ENCODE measurements at regions not wholly inside any gene's neighbourhood (a gene's known extent, or its start where the extent isn't known, plus 50 kb on each side); places are given as distances from the start of the nearest gene placed in this dataset.

GRCh38 chr16:22622703-22623102, 112.0 kb downstream of the NPIPB5 start:
- no peak for DNase-seq
- 61 to 74% (median 72%) methylated on average over 5 of the region's 5 CpGs for WGBS, 4 donors
- H3K4me1 ChIP-seq (replicated peaks in 1 of 2): no peaks in the 10 kb centered on the region
- no peaks in the 10 kb centered on the region for H3K9me3 ChIP-seq (replicated peaks in 1 of 3)
- no peak overlapping the region for H3K27ac ChIP-seq
- H3K36me3 ChIP-seq (replicated peaks in 1 of 2): no peaks in the 10 kb centered on the region
- TF ChIP-seq POLR2A (IDR thresholded peaks at IDR 0.05) (no peak), CTCF (IDR thresholded peaks at IDR 0.05) (no peak)
- intact Hi-C loops (cut with DNase I): no loop called here
- H3K4me3 ChIP-seq: no peak overlapping the region
- H3K27me3 ChIP-seq: no peaks in the 10 kb centered on the region

GRCh38 chr16:22623351-22623781, 112.7 kb downstream of the NPIPB5 start:
- Histone ChIP-seq H3K27me3 (no peaks in the 10 kb centered on the region), H3K4me3 (no peak overlapping the region), H3K27ac (no peak overlapping the region), H3K4me1 (replicated peaks in 1 of 2) (no peaks in the 10 kb centered on the region), H3K36me3 (replicated peaks in 1 of 2) (no peaks in the 10 kb centered on the region), H3K9me3 (replicated peaks in 1 of 3) (no peaks in the 10 kb centered on the region)
- DNase-seq: no peak
- intact Hi-C loops (cut with DNase I): no loop called here
- WGBS, 4 donors: 69 to 82% (median 78%) methylated on average over 2 of the region's 2 CpGs
- TF ChIP-seq CTCF (IDR thresholded peaks at IDR 0.05) (no peak), POLR2A (IDR thresholded peaks at IDR 0.05) (no peak)

GRCh38 chr16:22624038-22624799, 113.5 kb downstream of the NPIPB5 start:
- H3K27ac ChIP-seq: no peak overlapping the region
- no peak for TF ChIP-seq POLR2A (IDR thresholded peaks at IDR 0.05)
- TF ChIP-seq CTCF (IDR thresholded peaks at IDR 0.05): no peak

GRCh38 chr16:22624800-22625533, 114.3 kb downstream of the NPIPB5 start:
- intact Hi-C loops (cut with DNase I): no loop called here
- no peaks in the 10 kb centered on the region for H3K36me3 ChIP-seq (replicated peaks in 1 of 2)
- H3K4me3 ChIP-seq: no peak overlapping the region
- H3K9me3 ChIP-seq (replicated peaks in 1 of 3): no peaks in the 10 kb centered on the region
- no peaks in the 10 kb centered on the region for H3K4me1 ChIP-seq (replicated peaks in 1 of 2)
- no peak overlapping the region for H3K27ac ChIP-seq
- no peaks in the 10 kb centered on the region for H3K27me3 ChIP-seq
- no peak for DNase-seq
- TF ChIP-seq CTCF (IDR thresholded peaks at IDR 0.05) (no peak), POLR2A (IDR thresholded peaks at IDR 0.05) (no peak)
- WGBS, 4 donors: 61 to 74% (median 68%) methylated on average over 7 of the region's 7 CpGs

More at GRCh38 chr16:22624038-22624799, 113.5 kb downstream of the NPIPB5 start:
- H3K27me3 ChIP-seq: no peaks in the 10 kb centered on the region
- H3K4me1 ChIP-seq (replicated peaks in 1 of 2): no peaks in the 10 kb centered on the region
- no peaks in the 10 kb centered on the region for H3K36me3 ChIP-seq (replicated peaks in 1 of 2)
- peak in 1 of 7 donors; percentile 61 for DNase-seq
- intact Hi-C loops (cut with DNase I): no loop called here
- H3K4me3 ChIP-seq: no peak overlapping the region
- 56 to 71% (median 62%) methylated on average over 18 of the region's 18 CpGs for WGBS, 4 donors
- H3K9me3 ChIP-seq (replicated peaks in 1 of 3): no peaks in the 10 kb centered on the region
